Sigmoid colon (tissue), 4 donors: ENCODE measurements at regions not wholly inside any gene's neighbourhood (a gene's known extent, or its start where the extent isn't known, plus 50 kb on each side); places are given as distances from the start of the nearest gene placed in this dataset.

ENCODE experiments used
- EP300 ChIP-seq, 4 donors: sonication (generic); formaldehyde crosslinking; IDR thresholded peaks; one replicate each; pipeline ENCODE4 v1.6.1; 2017; ENCODE audit warnings: antibody characterized with exemption in 4 of 4
- POLR2A ChIP-seq, 2 donors: fragments of 450-650 bp; IDR thresholded peaks; one replicate each; pipeline ENCODE4 v1.6.1; 2016; ENCODE audit warnings: antibody characterized with exemption in 2 of 2, mild to moderate bottlenecking in 2 of 2, moderate library complexity in 2 of 2
- POLR2AphosphoS5 ChIP-seq, 4 donors: sonication (generic); formaldehyde crosslinking; IDR thresholded peaks; one replicate each; pipeline ENCODE4 v1.6.1; 2017; ENCODE audit warnings: antibody characterized with exemption in 4 of 4
- TF ChIP-seq, protein P1 (sequence below), 4 experiments: fragments of 450-650 bp in 3 of 4; fragments of 200-600 bp in 1 of 4; IDR thresholded peaks; one replicate each; pipeline ENCODE4 v1.5.1; 2016 to 2019; ENCODE audit warnings: antibody characterized with exemption in 4 of 4, mild to moderate bottlenecking in 3 of 4, moderate library complexity in 2 of 4

GRCh38 chr4:148845609-148846008 is 403.4 kb upstream of the NR3C2 start:
- no peak for TF ChIP-seq POLR2AphosphoS5 (IDR thresholded peaks at IDR 0.05)
- no peak for TF ChIP-seq POLR2A (IDR thresholded peaks at IDR 0.05)
- no peak for TF ChIP-seq EP300 (IDR thresholded peaks at IDR 0.05)
- TF ChIP-seq, protein P1, sequence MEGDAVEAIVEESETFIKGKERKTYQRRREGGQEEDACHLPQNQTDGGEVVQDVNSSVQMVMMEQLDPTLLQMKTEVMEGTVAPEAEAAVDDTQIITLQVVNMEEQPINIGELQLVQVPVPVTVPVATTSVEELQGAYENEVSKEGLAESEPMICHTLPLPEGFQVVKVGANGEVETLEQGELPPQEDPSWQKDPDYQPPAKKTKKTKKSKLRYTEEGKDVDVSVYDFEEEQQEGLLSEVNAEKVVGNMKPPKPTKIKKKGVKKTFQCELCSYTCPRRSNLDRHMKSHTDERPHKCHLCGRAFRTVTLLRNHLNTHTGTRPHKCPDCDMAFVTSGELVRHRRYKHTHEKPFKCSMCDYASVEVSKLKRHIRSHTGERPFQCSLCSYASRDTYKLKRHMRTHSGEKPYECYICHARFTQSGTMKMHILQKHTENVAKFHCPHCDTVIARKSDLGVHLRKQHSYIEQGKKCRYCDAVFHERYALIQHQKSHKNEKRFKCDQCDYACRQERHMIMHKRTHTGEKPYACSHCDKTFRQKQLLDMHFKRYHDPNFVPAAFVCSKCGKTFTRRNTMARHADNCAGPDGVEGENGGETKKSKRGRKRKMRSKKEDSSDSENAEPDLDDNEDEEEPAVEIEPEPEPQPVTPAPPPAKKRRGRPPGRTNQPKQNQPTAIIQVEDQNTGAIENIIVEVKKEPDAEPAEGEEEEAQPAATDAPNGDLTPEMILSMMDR (IDR thresholded peaks at IDR 0.05): no peak
